Peyer's patch (tissue), 4 donors: ENCODE measurements at regions not wholly inside any gene's neighbourhood (a gene's known extent, or its start where the extent isn't known, plus 50 kb on each side); places are given as distances from the start of the nearest gene placed in this dataset.

Source experiments
- CTCF ChIP-seq, 6 experiments: fragments of 450-650 bp in 4 of 6; fragments of 200-600 bp in 2 of 6; sonication (generic) in 1 of 6; IDR thresholded peaks; one replicate each; pipeline ENCODE4 v1.5.1; 2017 to 2019; ENCODE audit warnings: antibody characterized with exemption in 6 of 6, mild to moderate bottlenecking in 3 of 6, moderate library complexity in 1 of 6
- POLR2A ChIP-seq, 2 donors: fragments of 450-650 bp; IDR thresholded peaks; one replicate each; pipeline ENCODE4 v1.5.1; 2017; ENCODE audit warnings: antibody characterized with exemption in 2 of 2, mild to moderate bottlenecking in 2 of 2, moderate library complexity in 2 of 2

GRCh38 chr6:150666071-150666470 is 66.4 kb downstream of the PLEKHG1 start:
- TF ChIP-seq CTCF (IDR thresholded peaks at IDR 0.05), result no peak
- TF ChIP-seq POLR2A (IDR thresholded peaks at IDR 0.05), result no peak
